Epithelial cell of proximal tubule (primary cell): ENCODE measurements at regions not wholly inside any gene's neighbourhood (a gene's known extent, or its start where the extent isn't known, plus 50 kb on each side); places are given as distances from the start of the nearest gene placed in this dataset.

Source experiments
- DNase-seq: peaks from one replicate; pipeline ENCODE4 v3.0.0-alpha.2; 2011; ENCODE audit warnings: low read depth
- H3K4me3 ChIP-seq: 2 replicates; pipeline ENCODE4 v1.5.1; 2011; ENCODE audit warnings: low read depth, mild to moderate bottlenecking, low read length
- CTCF ChIP-seq: conservative IDR thresholded peaks from 2 replicates; pipeline ENCODE4 v1.5.1; 2012; ENCODE audit warnings: low read depth, mild to moderate bottlenecking, low read length

GRCh38 chr6:163820171-163820570, 405.7 kb downstream of the QKI start:
- no peak for TF ChIP-seq CTCF
- no peak overlapping the region for H3K4me3 ChIP-seq
- DNase-seq: no peak

- no peak for DNase-seq
- TF ChIP-seq CTCF: no peak
- H3K4me3 ChIP-seq: no peak overlapping the region
Measured at GRCh38 chr6:163818719-163819118, 404.2 kb downstream of the QKI start.

- no peak for TF ChIP-seq CTCF
- DNase-seq: no peak
- no peak overlapping the region for H3K4me3 ChIP-seq
Measured at GRCh38 chr6:163816441-163816840, 401.9 kb downstream of the QKI start.

GRCh38 chr6:163815796-163816195, 401.3 kb downstream of the QKI start:
- no peak overlapping the region for H3K4me3 ChIP-seq
- no peak for TF ChIP-seq CTCF
- no peak for DNase-seq

GRCh38 chr6:163814494-163815364, 400.2 kb downstream of the QKI start:
- H3K4me3 ChIP-seq: no peak overlapping the region
- peak; percentile 68 for DNase-seq
- peak; percentile 19 for TF ChIP-seq CTCF

GRCh38 chr6:163813979-163814493, 399.5 kb downstream of the QKI start:
- H3K4me3 ChIP-seq: no peak overlapping the region
- no peak for TF ChIP-seq CTCF

GRCh38 chr6:163811317-163811716, 396.8 kb downstream of the QKI start:
- no peak for DNase-seq
- no peak for TF ChIP-seq CTCF
- H3K4me3 ChIP-seq: no peak overlapping the region

More at GRCh38 chr6:163813979-163814493, 399.5 kb downstream of the QKI start:
- no peak for DNase-seq
